ENCODE measurements at regions not wholly inside any gene's neighbourhood (a gene's known extent, or its start where the extent isn't known, plus 50 kb on each side); places are given as distances from the start of the nearest gene placed in this dataset.
A peak's percentile ranks its signal among the peaks of the same experiment; 100 is the strongest.

DNA sequence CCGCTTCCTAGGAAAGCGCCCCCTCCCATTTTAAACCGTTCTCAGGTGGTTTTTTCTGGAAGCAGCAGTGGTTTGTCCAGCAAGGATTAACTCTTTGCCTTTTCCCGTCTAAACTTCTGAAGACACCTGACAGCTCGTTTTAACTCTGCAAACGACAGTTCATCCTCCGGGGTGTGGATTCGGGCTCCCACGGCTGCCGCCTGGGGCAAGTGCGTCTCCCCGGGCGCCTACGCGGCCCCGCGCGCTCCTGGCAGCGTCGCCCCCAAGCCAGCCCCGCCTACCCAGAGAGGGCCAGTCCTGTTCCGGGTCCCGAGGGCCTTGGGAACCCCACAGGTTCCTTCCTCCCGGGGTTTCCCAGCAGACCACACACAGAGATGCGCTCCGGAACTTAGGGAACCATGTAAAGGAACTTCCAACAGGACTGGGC lies 54.4 kb downstream of the PRR18 start:
- Histone ChIP-seq H2BK5ac (ENCODE audit: low read depth, low read length) (no peak overlapping the region), H4K5ac (ENCODE audit: insufficient read length, low read depth, low read length) (no peak overlapping the region), H4K20me1 (replicated peaks in 1 of 2; ENCODE audit: control insufficient read depth in 1 of 2, insufficient read depth in 2 of 2, low read length in 2 of 2) (no peaks in the 10 kb centered on the region), H3K14ac (ENCODE audit: insufficient read length) (no peak overlapping the region), H3K79me2 (ENCODE audit: control insufficient read depth in 1 of 2, insufficient read depth in 2 of 2, low read length in 2 of 2) (no peaks in the 10 kb centered on the region), H4K91ac (replicated peaks; ENCODE audit: insufficient read length, low read length) (no peak overlapping the region), H3K9ac (replicated peaks in 1 of 4; ENCODE audit: extremely low read depth in 1 of 4, low read depth in 3 of 4, low read length in 3 of 4) (no peak overlapping the region), H3K4me1 (replicated peaks in 1 of 4; ENCODE audit: control insufficient read depth in 3 of 4, insufficient read depth in 4 of 4, low read length in 3 of 4) (no peaks in the 10 kb centered on the region), H3K18ac (ENCODE audit: extremely low read depth, low read length) (no peak overlapping the region), H3K56ac (replicated peaks; ENCODE audit: insufficient read length, low read depth, low read length) (no peak overlapping the region), H2BK12ac (ENCODE audit: low read depth, low read length) (no peak overlapping the region), H2BK15ac (ENCODE audit: low read length) (no peak overlapping the region), H2BK120ac (replicated peaks; ENCODE audit: low read depth, low read length) (no peak overlapping the region), H3K4me3 (ENCODE audit: extremely low read depth in 1 of 4, insufficient read depth in 2 of 4, low read depth in 3 of 4, low read length in 4 of 4) (peak overlapping the region; percentile 17 to 55 (median 36)), H3K4me2 (ENCODE audit: insufficient read depth in 1 of 2, low read depth in 2 of 2, low read length in 2 of 2) (peak overlapping the region; percentile 58 to 74), H2AK5ac (ENCODE audit: low read depth, low read length) (no peak overlapping the region), H3K9me3 (ENCODE audit: insufficient read depth in 2 of 2, low read depth in 1 of 2, low read length in 1 of 2) (no peaks in the 10 kb centered on the region; a peak in 1 of 4 replicates), H4K8ac (ENCODE audit: extremely low read depth, insufficient read depth, low read length) (no peak overlapping the region), H3K23ac (ENCODE audit: insufficient read length) (no peak overlapping the region), H2BK20ac (ENCODE audit: low read length) (no peak overlapping the region), H3K27me3 (replicated peaks in 1 of 4; ENCODE audit: control insufficient read depth in 3 of 4, extremely low read depth in 1 of 4, insufficient read depth in 3 of 4, low read length in 3 of 4) (peaks cover 15 to 51% (median 37%) of the 10 kb centered on the region in 4 experiments), H2AFZ (ENCODE audit: low read length) (no peak overlapping the region), H3K27ac (ENCODE audit: low read depth, low read length) (no peak overlapping the region), H3K36me3 (ENCODE audit: control insufficient read depth in 2 of 4, insufficient read depth in 4 of 4, low read length in 3 of 4) (no peaks in the 10 kb centered on the region), H3K23me2 (ENCODE audit: low read depth, low read length) (no peaks in the 10 kb centered on the region; the same call in 1 of the 2 replicates), H3K4ac (replicated peaks; ENCODE audit: insufficient read length, low read depth, low read length) (no peak overlapping the region), H3K79me1 (ENCODE audit: low read depth, low read length) (no peaks in the 10 kb centered on the region)
- FAIRE-seq, result no peak
- POLR2A ChIA-PET (ENCODE audit: partially characterized antibody), result interaction anchor here (0.6 kb wide), 1 partner anchor 297 kb away, joined by 3 read pairs; no protein-coding TSS in a partner anchor
- WGBS, 2 experiments (ENCODE audit: extremely low coverage in 1 of 2, insufficient coverage in 1 of 2, insufficient read length in 1 of 2, insufficient replicate concordance in 2 of 2, low coverage in 1 of 2, low lambda C conversion rate in 2 of 2, missing lambda C conversion rate in 1 of 2), result 6% methylated on average over 23 of the region's 26 CpGs; no CpG with 5 or more reads in 1 of the 2 experiments
- TF ChIP-seq EZH2 (IDR thresholded peaks at IDR 0.05; ENCODE audit: low read depth, low read length, severe bottlenecking), result peak; percentile 46
- peak; percentile 72 for TF ChIP-seq SUZ12 (IDR thresholded peaks at IDR 0.05; ENCODE audit: low read length)
- TF ChIP-seq TAF7 (optimal IDR thresholded peaks at IDR 0.05; ENCODE audit: borderline replicate concordance, low read depth, low read length), result no peak
- no peak for DNase-seq (ENCODE audit: low read depth in 1 of 2, low spot score in 2 of 2)
- CTCF ChIA-PET (ENCODE audit: partially characterized antibody), result interaction anchor here (0.6 to 1.8 kb wide), 5 partner anchors 11 to 369 kb away, joined by 3 to 4 read pairs (median 3); no protein-coding TSS in a partner anchor
